ENCODE measurements at regions not wholly inside any gene's neighbourhood (a gene's known extent, or its start where the extent isn't known, plus 50 kb on each side); places are given as distances from the start of the nearest gene placed in this dataset.
"Not testable (repeated sequence)": the region's sequence is repeated elsewhere in the genome, so short reads cannot be mapped to it uniquely, and the experiment has no call there.

DNA sequence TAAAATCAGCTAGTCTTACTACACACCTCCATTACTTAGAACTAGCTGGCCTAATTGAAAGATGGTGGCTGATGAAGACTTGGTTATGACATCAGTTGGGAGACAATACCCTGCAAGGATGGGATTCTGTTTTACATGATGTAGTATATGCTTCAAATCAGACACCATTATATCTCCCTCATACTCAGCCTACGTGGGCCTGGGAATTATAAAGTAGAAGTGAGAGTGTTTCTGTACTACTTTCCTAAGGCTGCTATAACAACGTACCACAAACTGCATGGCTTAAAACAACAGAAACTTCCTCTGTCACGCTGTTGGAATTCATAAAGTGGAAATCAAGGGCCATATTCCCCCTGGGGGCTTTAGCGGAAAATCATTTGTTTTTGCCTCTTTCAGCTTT, 190.4 kb downstream of the PAH start:
- no peak for DNase-seq

DNA sequence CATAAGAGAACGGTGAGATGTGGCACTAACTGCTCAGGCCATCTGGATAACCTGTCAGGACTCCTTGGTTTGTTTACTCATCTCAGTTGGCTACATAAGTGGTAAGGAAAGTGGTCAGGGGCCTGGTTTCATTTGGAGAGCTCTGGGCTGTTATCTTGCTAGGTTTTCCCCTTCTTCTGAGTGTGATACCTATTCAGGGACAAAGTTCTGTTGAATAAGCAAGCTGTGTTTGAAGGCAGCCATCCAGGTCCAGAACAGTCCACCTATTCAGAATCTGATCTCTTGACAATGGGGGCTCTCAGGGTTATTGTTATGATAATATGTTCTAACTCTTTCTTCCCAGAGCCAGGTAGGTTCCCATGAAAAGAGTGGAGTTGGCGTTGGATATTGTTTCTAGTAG, 194.9 kb downstream of the PAH start:
- DNase-seq = no peak

DNA sequence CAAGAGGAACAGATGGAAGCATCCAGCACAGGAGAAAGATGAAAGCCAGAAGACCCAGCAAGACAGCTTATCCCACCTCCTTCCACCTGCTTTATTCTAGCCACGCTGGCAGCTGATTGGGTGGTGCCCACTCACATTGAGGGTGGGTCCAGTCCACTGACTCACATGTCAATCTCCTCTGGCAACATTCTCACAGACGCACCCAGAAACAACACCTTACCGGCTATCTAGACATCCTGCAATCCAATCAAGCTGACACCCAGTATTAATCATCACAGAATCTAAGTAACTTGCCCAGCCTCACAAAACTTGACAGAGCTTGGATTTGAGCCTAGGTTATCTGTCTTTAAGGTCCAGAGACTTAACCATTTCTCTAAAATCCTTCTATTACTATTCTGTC, 208.9 kb downstream of the PAH start:
- DNase-seq = no peak

DNA sequence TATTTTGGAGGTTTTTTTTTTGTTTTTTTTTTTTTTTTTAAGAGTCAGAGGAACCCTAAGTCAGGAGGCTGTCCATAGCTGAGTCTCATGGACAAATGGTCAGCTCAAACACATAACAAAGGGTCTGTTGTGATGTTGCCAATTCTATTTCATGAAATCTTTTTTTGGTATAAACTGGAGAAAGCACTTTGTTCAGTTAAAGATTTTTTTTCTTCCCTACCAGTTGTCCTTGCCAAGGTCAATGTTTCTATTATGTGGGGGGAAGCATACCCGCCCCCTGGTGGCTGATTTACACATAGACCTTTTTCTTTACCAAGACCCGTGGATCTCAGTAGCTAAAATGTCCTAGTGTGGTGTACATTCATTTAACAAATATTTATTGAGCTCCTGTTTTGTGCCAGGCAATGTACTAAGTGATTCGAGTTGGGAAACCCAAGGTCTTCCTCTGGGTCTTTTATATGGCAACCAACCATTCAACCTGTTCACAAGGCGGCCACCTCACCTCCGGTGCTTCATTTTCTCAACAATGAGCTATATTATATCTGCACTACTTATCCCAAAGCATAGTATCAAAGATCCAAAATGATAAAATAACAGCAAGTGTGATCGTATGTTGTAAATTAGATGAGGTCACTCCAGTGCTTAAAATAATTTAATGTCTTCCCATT, 214.5 kb downstream of the PAH start:
- DNase-seq = no peak

DNA sequence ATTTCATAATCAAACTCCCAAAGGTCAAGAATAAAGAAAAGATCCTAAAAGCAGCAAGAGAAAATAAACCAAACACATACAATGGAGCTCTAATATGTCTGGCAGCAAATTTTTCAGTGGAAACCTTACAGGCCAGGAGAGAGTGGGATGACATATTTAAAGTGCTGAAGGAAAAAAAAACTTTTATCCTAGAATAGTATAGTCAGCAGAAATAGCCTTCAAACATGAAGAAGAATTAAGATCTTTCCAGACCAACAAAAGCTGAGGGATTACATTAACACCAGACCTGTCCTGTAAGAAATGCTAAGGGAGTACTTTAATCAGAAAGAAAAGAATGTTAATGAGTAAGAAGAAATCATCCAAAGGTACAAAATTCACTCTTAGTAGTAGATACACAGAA, 215.7 kb upstream of the IGF1 start:
- no peak for DNase-seq

DNA sequence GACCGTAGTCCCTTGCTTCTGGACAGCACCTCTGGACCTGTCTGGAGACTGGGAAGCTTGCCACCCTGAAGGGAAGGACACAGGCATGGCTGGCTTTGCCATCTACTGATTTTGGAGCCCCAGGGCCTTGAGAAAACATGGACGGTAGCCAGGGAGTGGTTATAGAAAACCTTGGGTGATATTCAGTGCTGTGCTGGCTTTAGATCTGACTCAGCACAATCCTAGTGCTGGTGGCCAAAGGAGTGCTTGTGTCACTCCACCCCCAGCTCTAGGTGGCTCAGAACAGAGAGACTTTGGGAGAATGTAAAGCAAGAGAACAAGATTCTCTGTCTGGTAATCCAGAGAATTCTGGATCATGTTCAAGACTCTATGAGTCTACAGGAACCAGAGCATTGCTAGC, 214.5 kb upstream of the IGF1 start:
- DNase-seq = no peak

DNA sequence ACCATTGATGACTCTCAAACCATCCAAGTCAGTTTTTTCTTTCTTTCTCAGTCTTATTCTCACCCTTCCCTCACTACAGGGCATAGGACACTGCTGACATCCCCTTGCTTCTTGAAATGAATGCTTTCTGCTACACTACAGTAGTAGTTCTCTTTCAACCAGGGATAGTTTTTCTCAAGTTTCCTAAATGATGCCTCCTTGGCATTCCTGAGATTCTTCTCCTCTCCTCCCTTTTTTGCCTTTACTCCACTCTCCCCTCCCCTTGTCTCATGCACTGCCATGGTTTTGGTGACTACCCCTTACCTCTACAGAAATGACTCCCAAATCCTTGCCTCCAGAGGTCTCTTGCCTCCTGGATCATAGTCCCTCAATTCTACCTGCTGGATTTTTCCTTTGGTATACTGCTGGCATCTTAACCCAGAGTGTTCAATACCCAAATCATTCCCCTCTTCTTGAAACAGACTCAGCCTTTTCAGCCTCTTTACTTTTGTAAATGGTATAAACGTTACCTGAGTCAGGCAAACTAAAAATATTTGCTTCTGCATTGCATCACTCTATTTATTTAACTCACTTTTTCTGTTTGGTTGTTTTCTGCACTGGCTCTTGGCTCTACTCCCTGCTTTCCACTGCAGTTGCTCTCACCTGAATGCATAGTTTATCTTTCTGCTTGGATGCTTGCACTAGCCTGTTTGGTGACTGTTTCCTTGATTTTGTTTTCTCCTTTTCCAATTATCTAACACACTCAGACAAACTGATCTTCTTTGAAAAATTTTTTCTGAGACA, 211.6 kb upstream of the IGF1 start:
- DNase-seq = no peak

DNA sequence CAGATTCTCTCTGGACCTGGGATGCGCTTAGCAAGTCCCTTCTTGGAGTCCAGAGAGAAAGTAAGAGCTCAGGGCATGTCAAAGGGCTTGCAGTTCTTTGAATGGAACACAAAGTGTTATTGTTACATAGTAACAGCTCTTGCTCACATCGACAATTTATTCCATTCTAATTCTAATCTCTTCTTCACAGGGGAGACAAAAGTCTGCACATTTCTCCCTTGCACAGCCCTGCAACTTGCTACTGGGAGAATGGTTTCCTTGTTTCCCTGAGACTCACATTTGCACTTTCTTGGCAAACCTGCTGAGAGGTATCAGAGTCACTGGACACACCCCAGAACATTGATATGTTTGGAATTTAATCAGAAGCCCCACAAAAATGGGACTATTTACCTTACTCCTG, 209.9 kb upstream of the IGF1 start:
- DNase-seq = no peak

DNA sequence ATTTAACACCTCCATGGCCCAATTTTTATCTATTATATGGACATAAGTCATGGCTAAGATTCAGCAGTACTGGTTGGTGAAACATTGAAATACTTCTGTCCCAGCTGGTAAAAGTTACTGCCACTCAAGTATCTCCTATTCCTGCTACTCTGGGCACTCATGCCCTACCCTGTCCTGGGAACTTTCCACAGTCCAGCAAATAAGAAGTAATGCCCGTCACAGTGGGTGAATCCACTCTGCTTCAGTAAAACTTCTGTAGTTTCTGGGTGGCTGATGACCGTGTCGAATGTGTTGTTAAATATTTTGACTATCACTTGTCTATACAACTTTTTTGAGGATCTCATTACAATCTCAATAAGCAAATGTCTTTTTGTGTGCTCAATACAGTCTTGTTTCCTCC, 209.3 kb upstream of the IGF1 start:
- no peak for DNase-seq

DNA sequence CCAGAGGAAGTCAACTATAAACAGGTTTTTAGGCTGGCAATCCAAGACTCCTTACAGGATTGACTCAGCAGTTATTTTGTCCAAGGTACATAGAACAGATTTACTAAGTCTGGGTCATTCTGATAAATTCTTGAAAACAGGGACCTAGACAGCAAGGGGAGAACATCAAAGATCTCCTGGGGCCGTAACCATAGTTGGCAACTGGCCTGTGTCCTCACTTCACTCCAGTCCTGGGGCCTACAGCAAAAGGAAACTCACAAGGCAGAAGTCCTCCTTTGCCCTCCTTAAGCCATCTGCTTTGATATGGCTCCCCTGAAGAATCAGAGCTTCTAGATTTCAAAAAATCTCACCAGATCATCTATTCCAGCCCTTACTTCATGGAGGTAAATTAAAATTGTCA, 207.2 kb upstream of the IGF1 start:
- no peak for DNase-seq

DNA sequence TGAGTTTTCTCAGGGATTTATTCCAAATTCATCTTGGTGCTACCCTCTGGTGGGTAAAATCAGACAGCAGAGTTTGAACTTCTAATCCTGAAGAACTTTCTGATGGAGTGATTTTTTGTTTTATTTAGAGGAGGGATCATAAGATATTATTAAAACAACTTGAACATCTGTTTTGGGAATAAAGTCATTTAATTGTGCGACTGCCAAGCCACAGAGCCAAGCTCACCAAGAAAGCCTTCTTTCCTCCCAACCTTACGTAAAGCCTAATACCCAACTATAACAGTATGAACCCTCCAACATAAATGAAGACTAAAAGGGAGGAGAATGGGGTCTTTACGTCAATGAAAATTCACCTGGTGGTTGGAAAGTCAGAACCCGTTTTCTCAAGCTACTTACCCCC, 205.5 kb upstream of the IGF1 start:
- no peak for DNase-seq

DNA sequence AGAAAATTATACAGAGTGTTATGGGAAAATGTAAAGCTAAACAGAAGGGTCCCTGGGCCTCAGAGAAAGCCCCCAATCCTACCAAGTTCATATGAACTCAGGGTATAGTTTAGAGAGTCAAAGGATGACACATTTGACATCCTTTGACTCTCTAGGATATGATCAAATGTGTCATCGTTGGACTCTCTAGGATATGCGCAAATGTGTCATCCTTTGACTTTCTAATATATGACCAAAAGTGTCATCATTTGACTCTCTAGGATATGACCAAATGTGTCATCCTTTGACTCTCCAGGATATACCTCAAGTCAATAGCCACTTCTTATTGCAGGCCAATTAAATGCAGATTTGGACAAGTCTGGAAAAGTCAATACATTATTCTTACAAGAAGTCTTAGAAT, 204.8 kb upstream of the IGF1 start:
- no peak for DNase-seq

DNA sequence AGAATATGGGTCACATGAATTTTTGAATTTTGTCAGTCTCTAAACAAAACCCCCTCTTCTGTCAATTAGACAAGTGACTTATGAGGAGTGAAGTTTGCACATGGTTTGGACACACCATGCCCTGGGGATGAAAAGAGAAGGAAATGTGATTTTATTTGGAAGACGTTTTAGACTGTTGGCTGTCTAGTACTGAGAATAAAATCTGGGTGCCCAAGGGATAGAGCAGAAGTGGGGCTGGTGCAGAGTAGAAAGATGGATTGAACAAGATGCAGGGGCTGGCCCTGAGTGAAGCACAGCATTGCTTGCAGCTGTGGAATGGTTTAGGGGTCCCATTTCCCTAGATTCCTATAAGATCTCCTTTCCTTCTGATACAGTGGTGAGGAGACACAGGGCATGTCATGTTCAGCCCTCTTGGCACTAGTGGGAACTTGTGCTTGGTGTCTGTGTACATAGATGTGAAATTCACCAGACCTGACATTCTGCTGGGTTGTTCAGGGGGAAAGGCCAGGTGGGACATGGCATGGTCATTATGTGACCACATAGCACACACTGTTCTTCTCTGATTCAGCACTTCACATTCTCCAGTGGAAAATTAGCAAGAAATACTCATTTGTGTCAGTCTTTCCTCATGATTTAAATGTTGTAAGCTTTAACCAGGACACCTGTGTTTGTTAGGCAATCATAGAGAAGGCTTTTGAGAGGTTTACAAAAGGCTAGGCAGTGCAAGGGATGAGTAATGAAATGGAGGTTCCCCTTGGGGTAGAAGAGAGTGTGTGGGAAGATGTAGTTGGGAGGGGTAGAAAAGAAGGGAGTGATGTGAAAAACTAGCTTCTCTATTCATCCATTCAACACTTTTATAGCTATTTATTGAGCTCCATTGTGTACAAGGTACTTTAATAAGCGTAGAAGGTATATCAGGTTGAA, 202.3 kb upstream of the IGF1 start:
- DNase-seq = no peak

DNA sequence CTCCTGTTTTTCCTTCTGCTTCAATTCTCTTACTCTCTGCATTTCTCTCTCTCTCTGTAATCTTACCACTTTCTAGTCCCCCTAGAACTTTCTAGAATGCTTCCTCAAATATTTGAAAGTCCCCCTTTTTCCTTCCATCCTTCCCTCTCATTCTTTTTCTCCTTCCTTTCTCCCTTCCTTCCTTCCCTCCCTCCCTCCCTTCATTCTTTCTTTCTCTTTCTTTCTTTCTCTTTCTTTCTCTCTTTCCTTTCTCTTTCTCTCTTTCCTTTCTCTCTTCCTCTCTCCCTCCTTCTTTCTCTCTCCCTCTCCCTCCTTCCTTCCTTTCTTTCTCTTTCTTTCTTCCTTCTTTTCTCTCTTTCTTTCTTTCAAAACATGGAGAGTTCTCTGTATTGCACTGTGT, 201.4 kb upstream of the IGF1 start:
- no peak for DNase-seq

DNA sequence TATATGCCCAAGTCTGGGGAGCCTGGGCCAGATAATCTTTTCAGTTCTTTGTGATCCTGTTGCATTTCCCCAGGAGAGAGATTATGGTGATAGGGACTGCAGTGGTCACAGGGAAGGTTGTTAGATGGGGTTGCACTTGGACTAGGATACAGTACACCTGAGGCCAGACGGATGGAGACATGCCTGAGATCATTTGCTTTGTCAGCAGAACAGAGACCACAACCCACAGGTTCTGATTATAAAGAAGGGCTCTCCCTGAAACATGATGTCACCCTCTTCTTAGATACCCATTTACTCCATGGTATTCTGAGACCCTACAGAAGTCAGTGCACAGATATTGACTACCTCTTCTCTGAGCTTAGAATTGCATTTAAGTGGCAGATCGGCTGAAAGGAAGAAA, 200.9 kb upstream of the IGF1 start:
- no peak for DNase-seq

DNA sequence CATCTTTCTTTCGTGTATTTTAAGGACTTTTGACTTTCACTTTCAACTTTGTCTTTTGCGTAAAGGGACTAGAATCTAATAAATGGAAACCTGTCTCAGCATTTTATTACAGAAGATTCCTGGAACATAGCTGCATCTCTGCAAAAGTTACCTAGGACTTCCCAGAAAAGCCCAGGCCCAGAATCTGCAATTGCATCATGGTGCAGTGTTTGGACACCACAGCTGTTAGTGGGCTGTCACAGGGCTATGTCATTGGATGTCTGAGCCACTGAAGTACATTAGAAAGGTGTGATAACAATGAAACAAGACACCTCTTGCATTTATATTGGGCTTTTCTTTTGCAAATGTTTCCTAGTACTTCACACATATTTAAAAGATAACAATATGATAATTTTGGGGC, 199.9 kb upstream of the IGF1 start:
- no peak for DNase-seq

DNA sequence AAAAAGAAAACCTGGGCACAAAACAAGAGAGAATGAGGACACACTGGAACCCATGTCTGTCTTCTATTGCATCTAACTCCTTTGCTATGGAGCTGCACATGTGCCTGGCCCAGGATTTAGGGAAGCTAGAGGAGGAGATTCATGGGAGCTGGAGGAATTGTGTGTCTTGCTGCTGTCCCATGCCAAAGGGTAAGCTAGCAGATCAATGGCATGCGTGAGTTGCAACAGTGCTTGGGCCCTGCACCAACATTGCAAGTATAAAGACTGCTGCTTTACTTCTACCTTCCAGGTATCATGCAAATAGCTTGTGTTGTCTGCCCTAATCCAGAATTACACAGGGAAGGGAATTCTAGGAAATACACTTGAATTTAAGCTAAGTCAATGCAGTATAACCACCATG, 196.4 kb upstream of the IGF1 start:
- no peak for DNase-seq

DNA sequence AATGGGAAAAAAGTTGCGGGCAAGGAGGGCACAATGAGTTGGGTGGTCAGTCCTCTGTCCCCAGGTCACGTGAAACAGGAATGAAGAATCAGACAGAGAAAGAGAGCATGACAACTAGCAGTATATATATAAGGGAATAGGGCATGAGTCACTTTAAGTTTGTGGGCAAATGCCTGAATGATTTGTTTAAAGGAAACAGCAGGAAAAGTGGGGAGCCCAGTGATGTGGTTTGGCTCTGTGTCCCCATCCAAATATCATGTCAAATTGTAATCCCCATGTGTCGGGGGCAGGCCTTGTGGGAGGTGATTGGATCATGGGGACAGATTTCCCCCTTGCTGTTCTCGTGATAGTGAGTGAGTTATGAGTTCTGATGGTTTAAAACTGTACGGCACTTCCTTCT, 195.3 kb upstream of the IGF1 start:
- no peak for DNase-seq

DNA sequence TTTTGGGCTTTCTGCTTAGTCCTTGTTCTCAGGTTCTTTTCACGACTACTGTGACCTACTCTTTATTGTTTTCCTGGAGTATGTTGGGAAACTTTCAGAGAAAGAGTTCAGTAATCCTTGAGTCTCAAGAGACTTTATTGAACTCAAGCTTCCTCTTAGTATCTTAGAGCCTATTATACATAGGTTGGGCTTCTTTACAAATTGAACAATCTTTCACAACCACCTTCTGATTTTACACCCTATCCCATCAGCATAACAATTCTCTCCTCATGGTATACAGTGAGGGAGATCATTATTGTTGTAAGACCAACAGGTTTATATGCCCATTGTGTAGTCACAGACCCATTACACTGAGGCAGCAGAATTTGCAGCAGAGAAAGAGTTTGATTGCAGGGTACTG, 193.2 kb upstream of the IGF1 start:
- no peak for DNase-seq

DNA sequence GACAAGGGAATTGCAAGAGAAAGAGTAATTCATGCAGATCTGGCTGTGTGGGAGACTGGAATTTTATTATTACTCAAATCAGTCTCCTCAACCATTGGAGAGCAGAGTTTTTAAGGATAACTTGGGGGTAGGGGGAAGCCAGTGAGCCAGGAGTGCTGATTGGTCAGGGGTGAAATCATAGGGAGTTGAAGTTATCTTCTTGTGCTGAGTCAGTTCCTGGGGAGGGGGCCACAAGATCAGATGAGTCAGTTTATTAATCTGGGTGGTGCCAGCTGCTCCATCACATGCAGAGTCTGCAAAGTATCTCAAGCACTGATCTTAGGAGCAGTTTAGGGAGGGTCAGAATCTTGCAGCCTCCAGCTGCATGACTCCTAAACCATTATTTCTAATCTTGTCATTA, 191.8 kb upstream of the IGF1 start:
- not testable (repeated sequence) for DNase-seq

DNA sequence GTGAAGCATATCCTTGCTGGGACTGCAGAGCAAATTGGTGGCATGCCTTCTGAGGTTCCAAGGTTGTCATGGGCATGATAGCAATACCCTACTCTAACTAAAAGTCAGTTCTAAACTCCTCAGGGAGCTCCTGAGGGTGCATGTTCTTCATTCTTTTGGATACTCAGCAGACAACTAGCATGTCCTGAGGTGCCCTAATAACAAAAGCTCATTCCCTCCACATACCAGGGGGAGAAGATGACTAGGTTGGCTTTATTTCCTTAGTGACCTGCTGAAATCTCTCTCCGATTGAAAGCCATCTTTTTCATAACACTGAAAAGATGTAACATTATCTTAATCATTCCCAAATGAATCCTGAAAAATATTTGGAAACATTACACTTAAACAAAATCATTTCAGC, 188.7 kb upstream of the IGF1 start:
- DNase-seq = no peak

DNA sequence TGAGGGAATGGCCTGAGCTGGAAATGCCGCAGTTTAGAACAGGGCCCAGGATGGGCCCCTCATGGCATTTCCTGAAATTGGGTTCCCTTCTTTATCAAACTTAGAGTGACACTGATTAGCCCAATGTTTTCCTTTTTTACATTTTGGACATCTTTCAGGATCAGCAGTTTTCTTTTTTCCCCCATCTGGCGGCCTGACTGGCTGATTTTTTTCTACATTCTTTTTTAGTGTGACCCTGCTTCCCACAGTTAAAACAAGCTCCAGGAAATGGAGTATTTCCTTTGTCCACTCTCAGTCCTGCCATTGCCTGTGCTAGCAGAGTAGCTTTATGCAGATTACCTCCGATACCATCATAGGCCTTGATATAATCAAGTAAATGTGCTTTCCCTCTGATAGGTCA, 185.8 kb upstream of the IGF1 start:
- not testable (repeated sequence) for DNase-seq

DNA sequence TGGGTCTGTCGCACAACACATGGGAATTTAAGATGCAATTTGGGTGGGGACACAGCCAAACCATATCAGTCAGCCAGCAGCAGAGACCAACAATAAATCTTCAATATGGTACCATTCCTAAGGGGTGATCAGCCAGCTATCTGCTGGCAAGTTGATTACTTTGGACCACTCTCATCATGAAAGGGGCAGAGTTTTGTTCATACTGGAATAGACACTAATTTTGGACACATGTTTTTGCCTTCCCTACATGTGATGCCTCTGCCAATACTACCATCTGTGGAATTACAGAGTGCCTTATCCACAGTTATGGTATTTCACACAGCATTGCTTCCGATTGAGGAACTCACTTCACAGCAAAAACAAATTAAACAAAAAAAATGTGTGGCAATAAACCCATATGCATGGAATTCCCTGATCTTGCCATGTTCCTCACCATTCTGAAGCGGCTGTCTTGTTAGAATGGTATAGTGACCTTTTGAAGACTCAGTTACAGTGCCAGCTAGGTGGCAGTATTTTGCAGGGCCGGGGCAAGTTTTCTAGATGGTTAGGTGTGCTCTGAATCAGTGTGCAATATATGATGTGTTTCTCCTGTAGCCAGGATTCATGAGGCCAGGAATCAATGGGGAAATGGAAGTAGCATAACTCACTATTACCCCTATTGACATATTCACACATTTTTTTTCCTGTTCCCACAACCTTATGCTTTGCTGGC, 179.0 kb upstream of the IGF1 start:
- no peak for DNase-seq
